C1 segment of cervical spinal cord (tissue), 14 donors: ENCODE measurements at regions not wholly inside any gene's neighbourhood (a gene's known extent, or its start where the extent isn't known, plus 50 kb on each side); places are given as distances from the start of the nearest gene placed in this dataset.

ENCODE experiments used
- DNase-seq, 14 donors: peaks; one replicate each; lab custom pipeline; 2025; lab: John Stamatoyannopoulos, UW

DNA sequence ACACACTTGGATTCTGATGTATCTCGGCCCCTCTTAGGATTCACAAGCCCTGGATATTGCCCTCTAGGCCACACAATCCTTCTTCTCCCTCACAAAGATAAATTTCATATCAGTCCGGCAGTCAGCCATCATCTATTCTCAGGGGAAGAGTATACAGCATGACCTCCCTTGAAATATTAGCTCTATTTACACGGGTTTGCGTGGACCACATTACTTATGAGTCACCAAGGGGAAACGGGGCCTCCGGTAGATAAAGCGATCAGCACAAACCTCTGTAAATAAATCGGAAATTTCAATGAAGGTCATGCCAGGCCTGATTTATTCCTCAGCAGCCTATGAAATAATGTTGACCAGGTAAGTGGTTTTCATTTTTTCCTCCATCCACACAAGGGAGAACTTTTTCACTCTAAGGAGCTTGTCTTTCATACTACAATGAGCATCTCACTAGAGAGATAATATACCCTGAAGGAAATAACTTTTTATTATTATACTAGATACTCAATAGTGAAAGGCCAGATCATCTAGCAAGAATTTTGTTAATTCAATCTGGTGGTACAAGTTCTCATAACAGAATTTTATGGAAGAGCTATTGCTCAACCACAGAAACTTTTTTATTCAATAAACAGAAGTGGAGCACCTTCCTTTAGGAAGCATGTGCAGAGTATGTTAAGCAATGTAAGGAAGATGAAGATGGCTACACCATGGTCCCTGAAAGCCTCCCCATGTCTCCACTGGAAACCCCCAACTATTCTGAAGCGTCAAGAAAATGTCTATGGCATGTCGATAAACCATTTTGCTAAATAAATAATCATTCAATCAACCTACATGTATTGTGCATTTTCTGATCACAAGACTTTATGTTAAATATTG is 125.2 kb upstream of the PIK3C3 start:
- DNase-seq: no peak

DNA sequence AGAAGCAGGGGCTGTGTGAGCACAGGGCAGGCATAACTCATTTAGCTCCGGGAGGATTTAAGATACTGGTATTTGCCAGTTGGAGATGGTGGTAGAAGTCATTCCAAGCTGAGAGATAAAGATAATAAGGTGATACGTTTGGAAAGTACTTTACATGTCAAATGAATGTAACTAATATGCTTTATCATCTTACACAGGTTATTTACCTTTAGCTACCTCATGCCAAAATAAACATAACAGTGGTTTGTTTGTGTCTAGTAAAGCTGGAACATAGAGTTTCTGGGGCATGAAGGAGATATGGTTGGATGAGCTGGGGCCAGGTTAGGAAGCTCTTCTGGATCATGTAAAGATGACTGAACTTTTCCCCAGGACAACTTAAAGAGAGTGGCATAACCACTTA is 126.9 kb upstream of the PIK3C3 start:
- DNase-seq: no peak

GRCh38 chr18:41820784-41821183 is 134.2 kb upstream of the PIK3C3 start:
- DNase-seq: no peak

DNA sequence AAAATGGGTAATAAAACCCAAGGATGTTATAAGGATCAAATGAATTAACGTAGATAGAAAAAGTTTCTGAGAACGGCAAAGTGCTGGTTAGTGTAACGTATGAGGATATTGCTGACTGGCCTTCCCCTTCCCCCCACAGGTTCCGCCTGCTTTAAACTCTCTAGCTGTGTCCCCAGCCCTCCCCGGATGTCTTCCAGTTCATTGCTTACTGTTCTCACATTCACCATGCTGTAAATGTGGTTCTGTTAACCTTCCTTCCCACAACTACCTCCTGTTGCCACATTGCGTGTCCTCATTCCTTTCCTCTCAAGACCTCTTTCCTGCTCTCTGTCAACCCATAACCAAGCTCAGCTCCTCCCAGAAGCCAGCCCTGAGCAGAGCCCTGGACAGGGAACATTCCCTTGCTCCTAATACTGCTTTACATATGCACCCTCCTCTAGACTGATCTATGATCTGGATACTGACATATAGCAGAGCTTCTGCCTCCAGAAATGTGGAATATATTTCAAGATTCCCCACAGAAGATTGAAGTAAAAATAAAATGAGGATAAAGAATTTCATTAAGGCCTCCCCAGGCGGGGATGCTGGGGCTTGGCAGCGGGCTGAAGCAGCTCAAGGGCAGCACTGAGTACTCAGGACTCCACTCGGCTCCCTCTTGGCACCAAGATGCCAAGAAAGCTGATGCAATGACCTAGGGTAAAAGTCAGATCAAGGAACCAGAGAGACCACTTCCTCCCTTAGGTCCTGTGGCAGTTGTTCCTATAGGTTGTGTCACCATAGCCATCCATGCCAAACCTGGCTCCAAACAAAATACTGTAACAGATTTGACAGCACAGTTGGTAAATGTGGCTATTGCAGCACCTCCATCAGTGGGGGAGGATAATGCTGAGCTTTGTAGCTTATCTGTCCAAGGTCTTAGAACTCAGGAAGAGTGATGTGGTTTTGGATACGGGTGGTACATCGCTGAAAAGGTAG is 136.4 kb upstream of the PIK3C3 start:
- no peak for DNase-seq

- no peak for DNase-seq
Observed at GRCh38 chr18:41814651-41815050, 140.4 kb upstream of the PIK3C3 start.

GRCh38 chr18:41809652-41810051 is 145.4 kb upstream of the PIK3C3 start:
- DNase-seq: no peak

DNA sequence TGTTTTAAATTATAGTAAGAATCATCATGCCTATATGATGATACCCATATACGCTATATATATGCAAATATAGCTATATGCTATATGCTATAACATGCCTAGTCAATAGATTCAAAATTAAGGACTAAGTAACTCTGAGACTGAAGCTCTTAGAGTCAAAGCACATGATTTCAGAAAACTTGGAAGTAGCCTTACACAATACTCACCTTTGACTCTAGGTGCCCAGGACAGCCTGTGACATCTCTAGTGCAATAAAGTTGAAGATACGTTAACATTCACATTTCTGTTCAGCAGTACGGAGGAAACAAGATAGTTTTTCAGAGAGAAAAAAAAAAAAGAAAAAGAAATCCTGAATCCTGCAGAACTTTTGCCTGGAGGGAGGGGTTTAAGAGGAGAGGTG is 149.7 kb upstream of the PIK3C3 start:
- DNase-seq: no peak

- DNase-seq: no peak
Observed at GRCh38 chr18:41798879-41799278, 156.2 kb upstream of the PIK3C3 start.

DNA sequence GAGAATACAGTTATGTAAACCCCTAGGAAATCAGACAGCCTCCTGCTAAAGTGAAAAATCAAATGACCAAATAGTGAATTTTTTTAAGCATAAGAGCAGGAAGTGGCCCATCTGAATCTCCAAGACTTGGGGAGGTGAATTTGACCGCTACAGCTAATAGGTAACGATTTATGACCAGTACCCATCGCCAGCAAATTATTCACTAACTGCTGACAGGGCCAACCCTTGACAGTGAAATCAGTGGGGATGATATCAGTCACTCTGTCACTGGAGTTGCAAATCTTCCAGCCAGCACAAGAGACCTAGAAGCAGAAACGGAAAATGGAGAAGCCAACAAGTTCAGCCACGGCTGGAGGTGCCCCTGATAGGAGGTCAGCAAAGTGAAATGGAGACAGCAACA is 164.3 kb upstream of the PIK3C3 start:
- no peak for DNase-seq

- no peak for DNase-seq
Observed at GRCh38 chr18:41789001-41789400, 166.0 kb upstream of the PIK3C3 start.

DNA sequence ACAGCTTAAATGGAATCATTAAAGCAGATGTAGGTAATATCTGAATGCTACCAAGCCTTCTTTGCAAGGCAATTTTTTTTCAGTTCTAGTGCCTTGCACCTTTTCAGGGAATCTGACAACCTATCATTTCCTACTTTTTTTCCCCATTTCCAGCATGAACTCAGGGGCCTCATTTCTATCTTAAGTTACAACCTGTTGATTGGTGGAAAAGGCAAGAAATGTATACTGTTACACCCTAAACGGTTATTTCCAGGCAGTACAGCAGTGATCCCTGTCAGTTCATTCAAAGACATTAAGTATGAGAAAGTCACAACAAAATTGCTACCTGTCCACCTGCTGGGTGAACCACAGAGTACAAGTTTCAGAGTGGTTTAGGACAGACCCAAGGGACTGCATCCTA is 171.2 kb upstream of the PIK3C3 start:
- DNase-seq: no peak

DNA sequence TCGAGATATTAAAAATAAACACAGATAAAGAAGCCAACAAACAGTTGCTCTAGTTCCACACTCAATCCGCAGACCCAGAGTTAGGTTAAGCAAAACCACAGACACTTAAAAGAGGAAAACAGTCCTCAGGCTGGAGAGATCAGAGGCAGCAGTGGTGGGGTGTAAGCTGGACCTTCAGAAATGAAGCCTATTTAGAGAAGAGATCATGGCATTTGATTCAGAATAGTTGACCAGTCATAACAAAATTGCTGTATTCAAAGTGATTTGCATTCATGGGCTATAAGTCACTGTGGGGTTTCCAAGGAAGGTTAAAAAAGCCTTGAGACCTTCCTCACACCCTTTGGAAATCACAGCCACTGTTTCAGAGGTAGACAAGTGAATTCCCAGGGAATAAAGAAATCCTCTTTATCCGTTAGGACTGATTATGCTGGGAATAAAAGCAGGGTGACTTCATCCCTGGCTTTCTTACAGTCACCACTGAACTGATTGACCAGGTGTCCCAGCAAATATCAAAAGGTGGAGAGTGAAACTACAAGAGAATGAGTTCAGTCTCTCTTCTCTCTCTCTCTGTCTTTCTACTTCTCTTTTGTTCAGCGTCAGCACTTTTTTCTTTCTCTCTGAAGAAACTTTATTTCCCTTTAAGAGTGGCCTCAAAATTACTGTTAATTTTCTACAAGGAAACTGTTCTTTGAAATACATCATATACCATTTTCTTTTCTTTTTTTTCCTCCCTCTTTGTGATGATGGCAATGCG is 171.8 kb upstream of the PIK3C3 start:
- DNase-seq: no peak

DNA sequence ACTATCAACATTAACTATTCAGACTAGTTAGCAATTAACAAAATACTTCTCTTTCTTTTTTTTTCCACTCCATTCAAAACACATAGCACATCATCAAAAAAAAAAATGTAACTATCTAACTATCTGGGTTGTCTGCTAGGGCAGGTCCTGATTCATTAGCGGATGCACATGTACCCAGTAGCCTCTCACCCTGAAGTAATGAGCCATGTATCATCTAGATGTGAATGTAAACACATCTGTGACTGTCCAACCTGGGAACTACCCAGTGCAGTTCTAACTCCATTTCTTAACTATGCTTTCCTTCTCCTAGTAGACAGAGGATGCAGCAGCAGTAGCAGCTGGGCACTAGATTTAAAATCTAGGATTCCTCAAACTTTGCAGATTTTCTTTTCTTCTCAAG is 183.1 kb upstream of the PIK3C3 start:
- no peak for DNase-seq

- no peak for DNase-seq
Observed at GRCh38 chr18:41769265-41769664, 185.8 kb upstream of the PIK3C3 start.

DNA sequence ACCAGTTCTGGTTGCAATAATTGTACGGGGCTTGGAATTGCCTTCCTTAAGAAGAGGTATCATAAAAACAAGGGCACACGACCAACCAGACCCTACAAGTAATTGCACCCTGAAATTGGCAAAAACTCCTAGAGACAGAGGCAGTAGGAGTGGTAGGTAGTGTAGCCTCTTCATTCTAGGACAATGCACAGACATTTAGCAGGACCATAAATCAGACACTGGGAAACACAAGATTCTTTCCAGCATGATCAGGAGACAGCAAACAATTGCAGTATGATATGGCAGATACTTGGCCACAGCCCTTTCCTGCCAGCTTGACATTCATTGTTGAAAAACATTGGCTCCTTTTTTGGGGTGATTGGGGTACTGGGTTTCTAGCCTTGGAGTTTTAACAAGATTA is 186.6 kb upstream of the PIK3C3 start:
- DNase-seq: no peak

DNA sequence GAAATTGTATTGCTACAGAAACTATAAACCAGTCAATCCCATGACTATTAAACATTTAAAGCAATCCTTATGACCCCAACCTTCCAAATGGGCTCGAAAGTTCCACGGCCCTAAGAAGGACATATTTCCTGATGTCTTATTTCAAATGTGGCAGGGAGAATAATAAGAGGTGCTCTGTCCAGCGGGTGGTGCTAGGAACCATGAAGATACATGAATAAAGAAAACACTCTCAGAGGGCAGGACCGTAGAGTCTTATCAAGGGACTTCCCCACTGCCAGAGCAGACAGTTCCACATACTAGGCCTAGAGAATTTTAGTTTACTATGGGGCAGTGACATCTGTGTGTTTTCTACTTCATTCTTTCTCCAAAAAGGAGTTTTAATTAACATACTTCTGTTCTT is 187.1 kb upstream of the PIK3C3 start:
- DNase-seq: no peak

GRCh38 chr18:41765460-41765859 is 189.6 kb upstream of the PIK3C3 start:
- DNase-seq: no peak

- DNase-seq: no peak
Observed at GRCh38 chr18:41763361-41763760, 191.7 kb upstream of the PIK3C3 start.

- no peak for DNase-seq
Observed at GRCh38 chr18:41761333-41762018, 193.6 kb upstream of the PIK3C3 start.

DNA sequence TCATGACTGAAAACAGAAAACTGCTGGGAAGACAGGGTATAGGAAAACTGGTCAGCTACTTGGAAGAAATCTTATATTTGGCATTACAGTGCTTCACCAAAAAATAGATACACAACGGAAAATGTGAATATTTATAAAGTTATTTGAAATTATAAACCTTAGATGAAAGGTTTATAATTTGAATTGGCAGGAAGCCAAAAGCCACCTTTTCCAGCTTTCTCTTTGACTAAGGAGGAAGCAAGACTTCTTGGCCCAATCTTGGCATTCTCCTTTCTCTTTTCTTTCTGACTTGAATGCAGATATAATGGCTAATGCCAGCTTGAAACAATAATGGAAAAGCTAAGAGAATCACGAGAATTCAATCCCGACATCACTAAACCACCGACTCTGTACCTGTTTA is 196.5 kb upstream of the PIK3C3 start:
- DNase-seq: no peak

DNA sequence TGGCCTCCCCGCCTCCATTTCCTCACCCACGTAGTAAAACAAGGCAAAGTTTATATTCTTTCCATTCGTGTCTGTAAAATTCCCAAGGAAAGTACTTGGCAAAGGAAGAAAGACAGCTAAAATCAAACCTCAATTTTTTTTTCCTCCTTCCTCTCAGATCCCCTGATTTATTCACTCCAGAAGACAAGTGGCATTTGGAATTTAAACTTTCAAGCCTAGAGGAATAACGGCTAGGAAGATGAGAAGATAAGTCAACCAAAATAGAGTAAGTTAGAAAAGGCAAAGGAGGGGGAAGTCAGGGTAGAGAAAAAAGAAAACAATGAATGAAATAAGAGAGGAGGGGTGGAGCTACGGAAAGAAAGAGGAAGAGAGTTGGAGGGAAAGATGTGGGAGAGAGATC is 198.9 kb upstream of the PIK3C3 start:
- no peak for DNase-seq
